ENCODE measurements at regions not wholly inside any gene's neighbourhood (a gene's known extent, or its start where the extent isn't known, plus 50 kb on each side); places are given as distances from the start of the nearest gene placed in this dataset.
A peak's percentile ranks its signal among the peaks of the same experiment; 100 is the strongest.

DNA sequence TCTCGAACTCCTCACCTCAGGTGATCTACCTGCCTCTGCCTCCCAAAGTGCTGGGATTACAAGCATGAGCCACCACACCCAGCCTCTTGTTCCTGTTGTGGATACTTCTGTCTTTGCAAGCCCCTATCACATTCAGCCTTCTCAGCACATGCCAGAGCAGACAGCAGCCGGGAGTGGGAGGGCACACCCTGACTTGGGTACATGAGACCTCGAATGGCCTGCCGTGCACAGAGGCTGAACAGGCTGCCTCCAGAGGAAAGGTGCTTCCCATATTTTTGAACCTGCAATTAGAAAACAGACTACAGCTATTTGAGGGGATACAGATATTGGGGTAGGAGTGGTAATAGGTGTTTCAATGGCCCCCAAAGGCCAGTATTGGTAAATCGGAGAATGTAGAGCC, 307.3 kb upstream of the DIO3 start:
- TF ChIP-seq, protein P1, sequence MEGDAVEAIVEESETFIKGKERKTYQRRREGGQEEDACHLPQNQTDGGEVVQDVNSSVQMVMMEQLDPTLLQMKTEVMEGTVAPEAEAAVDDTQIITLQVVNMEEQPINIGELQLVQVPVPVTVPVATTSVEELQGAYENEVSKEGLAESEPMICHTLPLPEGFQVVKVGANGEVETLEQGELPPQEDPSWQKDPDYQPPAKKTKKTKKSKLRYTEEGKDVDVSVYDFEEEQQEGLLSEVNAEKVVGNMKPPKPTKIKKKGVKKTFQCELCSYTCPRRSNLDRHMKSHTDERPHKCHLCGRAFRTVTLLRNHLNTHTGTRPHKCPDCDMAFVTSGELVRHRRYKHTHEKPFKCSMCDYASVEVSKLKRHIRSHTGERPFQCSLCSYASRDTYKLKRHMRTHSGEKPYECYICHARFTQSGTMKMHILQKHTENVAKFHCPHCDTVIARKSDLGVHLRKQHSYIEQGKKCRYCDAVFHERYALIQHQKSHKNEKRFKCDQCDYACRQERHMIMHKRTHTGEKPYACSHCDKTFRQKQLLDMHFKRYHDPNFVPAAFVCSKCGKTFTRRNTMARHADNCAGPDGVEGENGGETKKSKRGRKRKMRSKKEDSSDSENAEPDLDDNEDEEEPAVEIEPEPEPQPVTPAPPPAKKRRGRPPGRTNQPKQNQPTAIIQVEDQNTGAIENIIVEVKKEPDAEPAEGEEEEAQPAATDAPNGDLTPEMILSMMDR (IDR thresholded peaks at IDR 0.05; ENCODE audit: extremely low read depth, low read depth, low read length): no peak
- Histone ChIP-seq H2AFZ (ENCODE audit: low read length) (no peak overlapping the region), H3K36me3 (ENCODE audit: insufficient read depth, low read length) (no peaks in the 10 kb centered on the region), H3K4me1 (ENCODE audit: insufficient read depth, low read length) (no peaks in the 10 kb centered on the region), H3K27ac (ENCODE audit: low read depth, low read length) (no peak overlapping the region), H3K9me3 (ENCODE audit: low read depth, low read length) (no peaks in the 10 kb centered on the region), H3K27me3 (ENCODE audit: insufficient read depth, low read length) (peaks cover 9% of the 10 kb centered on the region), H3K4me3 (ENCODE audit: insufficient read depth, low read length) (no peak overlapping the region), H3K79me2 (ENCODE audit: insufficient read depth, low read length) (no peaks in the 10 kb centered on the region), H4K20me1 (ENCODE audit: insufficient read depth, low read length) (no peaks in the 10 kb centered on the region), H3K4me2 (ENCODE audit: insufficient read depth, low read length) (no peak overlapping the region)
- DNase-seq (ENCODE audit: insufficient read length, low spot score, missing footprints): peak; percentile 70

DNA sequence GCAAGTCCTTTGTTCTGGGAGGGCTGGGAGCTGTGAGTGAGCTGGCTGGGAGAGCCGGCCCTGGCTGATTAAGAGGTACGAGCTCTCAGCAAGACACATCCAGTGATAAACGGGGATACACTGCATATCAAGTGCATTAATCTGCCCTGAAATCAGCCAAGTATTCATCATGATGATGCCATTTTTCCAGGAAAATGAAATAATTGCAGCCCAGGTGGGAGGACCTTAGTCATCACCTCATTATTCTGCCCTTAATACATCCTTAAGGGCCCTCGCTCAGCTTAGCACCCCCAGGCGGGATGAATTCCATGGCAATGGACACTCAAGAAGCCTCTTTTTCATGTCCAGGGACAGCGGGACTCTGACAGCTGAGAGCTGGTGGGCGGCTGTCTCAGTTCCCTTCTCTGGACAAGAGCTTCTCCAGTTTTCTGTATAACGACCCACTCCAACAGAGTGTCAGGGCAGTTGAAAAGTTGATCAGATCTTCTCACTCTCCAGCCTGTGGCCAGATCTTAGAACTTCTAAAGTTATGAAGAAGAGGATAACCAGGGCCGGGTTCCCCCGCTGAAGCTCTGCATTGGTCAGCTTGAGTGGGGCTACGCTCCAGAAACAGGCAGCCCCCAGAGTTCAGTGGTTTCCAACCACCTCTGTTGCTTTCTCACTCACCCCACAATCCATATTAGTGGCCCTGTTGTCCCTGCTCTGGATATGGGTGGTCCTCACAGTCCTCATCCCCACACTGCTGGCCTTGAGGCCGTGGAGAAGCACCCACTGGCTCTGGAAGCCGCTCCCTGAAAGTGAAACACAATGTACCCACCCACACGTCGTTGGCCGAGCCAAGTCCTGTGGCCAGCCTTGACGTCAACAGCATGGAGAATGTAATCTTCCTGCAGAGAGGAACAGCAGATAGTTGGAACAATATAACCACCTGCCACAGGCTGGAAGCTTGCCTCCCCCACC, 306.2 kb upstream of the DIO3 start:
- H3K27me3 ChIP-seq (ENCODE audit: insufficient read depth, low read length): peaks cover 9% of the 10 kb centered on the region
- no peak overlapping the region for H2AFZ ChIP-seq (ENCODE audit: low read length)
- DNase-seq (ENCODE audit: insufficient read length, low spot score, missing footprints): peak; percentile 51
- no peaks in the 10 kb centered on the region for H3K36me3 ChIP-seq (ENCODE audit: insufficient read depth, low read length)
- H3K4me1 ChIP-seq (ENCODE audit: insufficient read depth, low read length): no peaks in the 10 kb centered on the region
- no peak overlapping the region for H3K27ac ChIP-seq (ENCODE audit: low read depth, low read length)
- TF ChIP-seq, protein P1 (IDR thresholded peaks at IDR 0.05; ENCODE audit: extremely low read depth, low read depth, low read length): no peak
- no peaks in the 10 kb centered on the region for H3K79me2 ChIP-seq (ENCODE audit: insufficient read depth, low read length)
- no peaks in the 10 kb centered on the region for H3K9me3 ChIP-seq (ENCODE audit: low read depth, low read length)
- peak overlapping the region; percentile 39 for H3K4me2 ChIP-seq (ENCODE audit: insufficient read depth, low read length)
- H4K20me1 ChIP-seq (ENCODE audit: insufficient read depth, low read length): no peaks in the 10 kb centered on the region
- no peak overlapping the region for H3K4me3 ChIP-seq (ENCODE audit: insufficient read depth, low read length)

DNA sequence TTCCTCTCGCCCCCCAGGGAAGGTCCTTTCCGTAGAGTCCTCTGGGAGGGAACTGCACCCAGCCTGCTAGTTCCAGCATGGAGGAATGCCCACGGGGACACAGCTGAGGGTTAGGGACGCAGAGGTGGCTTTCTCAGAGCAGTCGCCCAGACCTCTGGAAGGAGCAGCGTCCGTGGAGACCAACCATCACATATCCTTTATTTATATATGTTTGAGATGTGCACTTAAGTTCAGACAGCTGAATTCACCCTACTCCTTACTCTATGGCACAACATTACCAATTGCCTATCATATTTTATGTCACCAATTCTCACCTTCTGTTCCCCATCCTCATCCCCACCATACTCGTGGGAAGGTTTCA, 305.6 kb upstream of the DIO3 start:
- no peaks in the 10 kb centered on the region for H4K20me1 ChIP-seq (ENCODE audit: insufficient read depth, low read length)
- H3K27ac ChIP-seq (ENCODE audit: low read depth, low read length): no peak overlapping the region
- TF ChIP-seq, protein P1 (IDR thresholded peaks at IDR 0.05; ENCODE audit: extremely low read depth, low read depth, low read length): no peak
- no peak overlapping the region for H3K4me3 ChIP-seq (ENCODE audit: insufficient read depth, low read length)
- H3K4me2 ChIP-seq (ENCODE audit: insufficient read depth, low read length): no peak overlapping the region
- H3K36me3 ChIP-seq (ENCODE audit: insufficient read depth, low read length): no peaks in the 10 kb centered on the region
- no peaks in the 10 kb centered on the region for H3K9me3 ChIP-seq (ENCODE audit: low read depth, low read length)
- no peaks in the 10 kb centered on the region for H3K4me1 ChIP-seq (ENCODE audit: insufficient read depth, low read length)
- H2AFZ ChIP-seq (ENCODE audit: low read length): no peak overlapping the region
- DNase-seq (ENCODE audit: insufficient read length, low spot score, missing footprints): no peak
- no peaks in the 10 kb centered on the region for H3K79me2 ChIP-seq (ENCODE audit: insufficient read depth, low read length)
- peaks cover 9% of the 10 kb centered on the region for H3K27me3 ChIP-seq (ENCODE audit: insufficient read depth, low read length)

DNA sequence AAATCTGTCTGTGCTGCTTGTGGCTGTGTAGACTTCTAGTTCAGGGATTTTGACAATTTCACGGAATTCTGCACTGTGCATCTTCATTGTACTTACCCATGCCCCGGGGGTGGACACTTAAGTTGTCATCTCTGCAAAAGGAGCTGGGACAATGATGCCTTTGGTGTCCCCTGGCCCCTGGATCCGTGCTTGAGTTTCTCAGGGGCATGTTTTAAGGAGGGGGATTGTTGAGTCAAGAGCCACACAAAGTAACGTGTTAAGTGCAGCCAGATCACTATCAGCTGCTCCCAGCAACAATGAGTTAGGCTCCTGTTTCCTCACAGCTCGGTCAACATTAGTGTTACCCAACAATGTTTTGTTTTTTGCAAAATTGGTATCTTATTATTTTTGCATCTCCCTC, 305.0 kb upstream of the DIO3 start:
- no peak overlapping the region for H3K4me3 ChIP-seq (ENCODE audit: insufficient read depth, low read length)
- H3K36me3 ChIP-seq (ENCODE audit: insufficient read depth, low read length): no peaks in the 10 kb centered on the region
- H3K27me3 ChIP-seq (ENCODE audit: insufficient read depth, low read length): peaks cover 9% of the 10 kb centered on the region
- H3K4me2 ChIP-seq (ENCODE audit: insufficient read depth, low read length): no peak overlapping the region
- no peaks in the 10 kb centered on the region for H3K4me1 ChIP-seq (ENCODE audit: insufficient read depth, low read length)
- DNase-seq (ENCODE audit: insufficient read length, low spot score, missing footprints): peak; percentile 21
- TF ChIP-seq, protein P1 (IDR thresholded peaks at IDR 0.05; ENCODE audit: extremely low read depth, low read depth, low read length): no peak
- H3K79me2 ChIP-seq (ENCODE audit: insufficient read depth, low read length): no peaks in the 10 kb centered on the region
- H4K20me1 ChIP-seq (ENCODE audit: insufficient read depth, low read length): no peaks in the 10 kb centered on the region
- H3K9me3 ChIP-seq (ENCODE audit: low read depth, low read length): no peaks in the 10 kb centered on the region
- no peak overlapping the region for H2AFZ ChIP-seq (ENCODE audit: low read length)
- H3K27ac ChIP-seq (ENCODE audit: low read depth, low read length): no peak overlapping the region
